RCC 7860 (cell line): ENCODE measurements at regions not wholly inside any gene's neighbourhood (a gene's known extent, or its start where the extent isn't known, plus 50 kb on each side); places are given as distances from the start of the nearest gene placed in this dataset.

Source experiments
- DNase-seq: peaks from one replicate; pipeline ENCODE4 v3.0.0-alpha.2; 2015; ENCODE audit warnings: low spot score
- FAIRE-seq: peaks from 2 replicates; lab custom pipeline; 2012; peaks lifted over from hg19 to GRCh38; lab: Jason Lieb, UNC

DNA sequence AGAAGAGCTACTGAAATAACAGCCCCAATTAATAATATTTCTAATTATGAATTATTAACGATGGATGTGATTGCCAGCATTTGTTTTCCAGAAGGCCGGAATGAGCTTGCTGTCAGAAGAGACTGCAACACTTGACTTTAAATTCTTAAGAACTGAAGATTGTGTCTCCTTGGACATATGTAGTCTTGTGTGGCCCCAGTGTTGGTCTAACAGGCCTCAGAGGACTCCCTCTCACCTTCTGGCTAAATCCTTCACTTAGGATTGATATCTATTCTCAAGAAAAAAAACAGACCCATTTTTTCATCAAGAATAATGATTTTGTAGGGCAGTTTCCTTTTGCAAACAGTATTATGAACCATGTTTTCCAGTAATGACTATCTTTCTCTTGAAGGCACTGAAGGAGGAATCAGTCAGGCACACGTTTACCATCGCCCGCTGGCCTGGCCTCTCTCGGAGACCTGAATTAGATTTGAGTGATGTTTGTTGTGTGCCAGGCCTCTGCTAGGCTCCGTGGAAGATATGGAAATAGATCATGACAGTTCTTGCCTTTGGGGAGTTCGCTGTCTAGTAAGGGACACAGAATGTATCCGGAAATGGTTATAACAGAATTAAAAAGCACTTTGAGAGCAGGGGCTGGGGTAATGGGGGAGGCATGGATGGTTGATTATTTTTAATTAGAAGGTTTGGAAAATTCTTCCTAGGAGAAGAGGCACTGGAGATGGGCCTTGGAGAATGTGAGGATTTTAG lies 258.0 kb downstream of the MYCN start:
- DNase-seq (no peak), FAIRE-seq (no peak)

DNA sequence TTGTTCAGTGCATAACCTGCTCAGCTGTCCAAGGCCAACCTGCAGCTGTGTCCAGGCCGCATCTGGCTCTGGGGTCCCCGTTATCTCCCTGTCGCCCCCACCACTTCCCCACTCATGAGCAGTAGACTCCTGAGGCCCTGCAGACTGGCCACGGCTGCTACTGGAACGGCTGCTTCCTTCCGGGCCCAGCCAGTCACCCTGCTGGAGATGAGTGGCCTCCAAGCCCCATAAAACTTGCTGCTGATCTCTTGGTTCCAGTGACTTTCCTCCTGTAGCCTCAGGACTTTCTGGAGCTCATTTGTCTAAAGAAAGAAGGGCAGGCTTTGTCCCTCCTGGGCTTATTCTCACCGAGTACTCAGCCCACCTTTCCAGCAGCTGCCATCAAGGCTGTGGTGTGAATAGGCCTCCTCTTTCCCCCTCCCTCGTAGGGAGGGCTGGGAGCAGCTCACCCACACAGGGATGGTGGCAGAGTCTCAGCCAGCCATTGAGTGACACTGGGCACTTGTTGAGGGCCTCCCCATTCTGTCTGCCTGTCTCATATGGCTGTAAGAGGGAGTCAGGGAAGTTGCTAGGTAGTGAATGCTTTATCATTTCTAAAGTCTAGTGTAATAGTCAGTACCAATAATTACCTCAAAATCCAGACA lies 257.3 kb downstream of the MYCN start:
- FAIRE-seq (no peak), DNase-seq (no peak)

DNA sequence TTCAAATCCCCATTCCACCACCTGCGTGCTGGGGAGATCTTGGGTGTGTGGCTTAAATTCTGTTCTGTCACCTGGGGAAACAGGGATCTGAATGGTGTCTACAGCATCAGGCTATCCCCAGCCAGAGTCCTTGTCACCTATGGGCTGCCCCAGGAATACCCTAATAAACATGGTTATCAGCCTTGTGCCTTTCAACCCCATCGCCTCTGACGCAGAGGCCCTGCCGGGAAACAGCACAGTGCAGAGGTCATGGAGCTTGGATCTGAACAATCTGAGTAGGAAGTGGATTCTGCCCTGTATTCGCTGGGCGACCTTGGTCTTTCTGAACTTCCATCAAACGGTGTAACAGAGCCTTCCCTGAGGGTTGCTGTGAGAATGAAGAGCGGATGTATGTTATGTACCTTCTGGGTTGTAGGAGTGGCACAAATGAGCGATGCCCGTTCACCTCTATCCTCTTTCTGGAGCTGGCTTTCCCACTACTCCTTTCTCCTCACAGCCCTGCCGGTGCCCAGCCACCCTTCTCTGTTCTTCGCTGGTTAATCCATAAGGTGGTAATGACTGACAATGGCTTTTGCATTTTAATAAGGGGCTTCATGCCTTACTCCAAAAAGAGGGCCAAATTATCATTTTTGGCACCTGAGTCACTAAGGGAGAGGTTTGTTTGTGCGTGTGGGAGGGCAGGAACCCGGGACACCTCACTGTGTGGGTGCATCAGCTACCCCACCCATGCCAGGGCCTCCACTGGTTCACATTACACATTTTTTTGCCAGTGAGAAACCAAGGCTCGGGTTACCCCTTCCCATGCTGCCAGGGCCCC lies 256.5 kb downstream of the MYCN start:
- DNase-seq (no peak), FAIRE-seq (no peak)

DNA sequence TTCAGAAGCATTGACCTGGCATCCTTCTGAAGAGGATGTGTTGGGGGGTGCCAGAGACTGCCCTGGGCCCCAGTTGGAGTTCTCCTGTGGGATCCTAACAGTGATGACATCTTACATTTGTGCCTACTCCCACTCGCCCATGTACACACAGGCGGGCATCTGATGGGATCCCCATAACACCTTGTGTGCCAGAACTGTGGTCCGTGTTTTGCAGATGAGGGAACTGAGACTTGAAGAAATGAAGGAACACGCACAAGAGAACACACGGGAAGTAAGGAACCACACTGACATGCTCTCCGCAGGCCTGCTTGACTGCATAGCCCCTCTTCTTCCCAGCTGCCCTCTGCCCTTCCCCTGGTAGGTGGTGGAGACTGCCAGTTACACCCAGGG lies 255.3 kb downstream of the MYCN start:
- no peak for FAIRE-seq
- DNase-seq: no peak

DNA sequence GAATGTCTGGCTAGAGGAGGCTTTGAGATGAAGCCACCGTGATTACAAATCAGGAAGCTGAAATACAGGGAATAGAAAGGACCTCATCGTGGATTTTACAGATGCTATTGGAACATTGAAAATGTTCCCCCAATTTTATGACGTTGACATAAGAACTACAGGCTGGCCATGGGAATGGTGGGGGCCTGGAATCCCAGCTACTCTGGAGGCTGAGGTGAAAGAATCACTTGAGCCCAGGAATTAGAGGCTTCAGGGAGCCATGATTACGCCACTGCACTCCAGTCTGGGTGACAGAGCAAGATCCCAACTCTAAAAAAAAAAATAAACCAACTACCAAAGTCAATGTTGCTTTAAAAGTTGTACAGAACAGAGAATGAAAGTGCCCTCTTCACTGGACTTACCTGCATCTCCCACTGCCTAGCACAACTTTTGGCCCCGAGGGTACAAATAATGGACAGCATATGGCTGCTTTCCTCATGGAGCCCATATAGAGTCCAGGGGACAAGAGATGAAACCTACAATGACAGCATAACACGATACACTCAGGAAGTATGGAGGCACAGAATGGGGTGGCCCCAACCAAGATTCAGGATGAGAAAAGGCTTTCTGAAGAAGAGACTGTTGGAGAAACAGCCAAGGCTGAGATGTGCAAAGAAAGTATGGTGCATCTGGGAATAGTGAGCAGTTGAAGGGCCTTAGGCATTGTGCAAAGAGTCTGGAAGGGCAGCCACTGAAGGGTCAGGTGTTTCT lies 254.8 kb downstream of the MYCN start:
- FAIRE-seq (no peak), DNase-seq (no peak)

DNA sequence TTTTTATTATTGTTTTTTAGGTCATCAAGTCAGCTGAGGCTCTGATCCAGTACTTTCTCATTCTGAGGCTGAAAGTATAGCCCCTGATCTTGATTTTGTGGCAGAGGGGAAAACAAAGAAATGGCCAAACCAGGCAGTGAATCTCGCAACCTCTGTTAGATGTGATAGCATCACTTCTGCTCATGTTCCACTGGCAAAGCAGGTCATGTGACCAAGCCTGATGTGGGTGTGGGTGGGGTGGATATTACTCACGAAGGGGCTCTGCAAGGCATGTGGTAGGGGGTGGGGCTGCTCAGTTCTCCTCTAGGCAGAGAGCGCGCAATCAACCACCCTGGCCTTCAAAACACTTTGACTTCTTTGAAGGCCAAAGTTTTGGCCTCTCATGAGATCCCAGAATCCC lies 254.2 kb downstream of the MYCN start:
- FAIRE-seq (no peak), DNase-seq (no peak)

GRCh38 chr2:16194096-16194390 lies 253.7 kb downstream of the MYCN start:
- DNase-seq (no peak), FAIRE-seq (no peak)

DNA sequence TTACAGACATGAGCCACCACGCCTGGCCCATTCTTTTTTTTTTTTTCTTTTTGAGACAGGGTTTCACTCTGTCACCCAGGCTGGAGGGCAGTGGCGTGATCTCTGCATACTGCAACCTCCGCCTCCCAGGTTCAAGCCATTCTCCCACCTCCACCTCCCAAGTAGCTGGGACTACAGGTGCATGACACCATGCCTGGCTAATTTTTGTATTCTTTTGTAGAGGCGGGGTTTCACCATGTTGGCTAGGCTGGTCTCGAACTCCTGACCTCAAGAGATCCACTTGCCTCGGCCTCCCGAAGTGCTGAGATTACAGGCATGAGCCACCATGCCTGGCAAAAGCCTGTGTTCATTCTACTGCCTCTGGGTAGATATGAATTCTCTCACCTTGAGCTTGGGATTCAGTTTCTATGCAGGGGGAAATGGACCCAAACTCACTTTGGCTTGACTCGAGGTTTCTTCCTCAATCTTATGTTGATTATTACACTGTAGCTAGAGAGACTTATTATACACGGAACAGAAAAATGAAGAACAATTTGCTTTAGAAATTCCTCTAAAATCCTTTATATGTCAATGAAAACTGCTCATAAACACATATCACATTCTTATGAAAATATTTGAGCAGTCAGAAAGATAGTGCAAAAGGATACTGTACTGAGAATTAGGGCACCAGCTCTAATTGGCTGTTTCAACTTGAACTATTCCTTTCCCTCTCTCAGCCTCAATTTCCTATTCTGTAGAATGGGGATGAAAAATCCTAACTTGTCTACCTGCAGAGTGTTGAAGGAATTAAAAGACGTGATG lies 252.3 kb downstream of the MYCN start:
- no peak for FAIRE-seq
- DNase-seq: no peak

GRCh38 chr2:16191431-16192200 lies 251.3 kb downstream of the MYCN start:
- no peak for FAIRE-seq
- no peak for DNase-seq

GRCh38 chr2:16190446-16191270 lies 250.3 kb downstream of the MYCN start:
- DNase-seq: no peak
- FAIRE-seq: no peak

GRCh38 chr2:16189836-16190160 lies 249.4 kb downstream of the MYCN start:
- no peak for DNase-seq
- no peak for FAIRE-seq

DNA sequence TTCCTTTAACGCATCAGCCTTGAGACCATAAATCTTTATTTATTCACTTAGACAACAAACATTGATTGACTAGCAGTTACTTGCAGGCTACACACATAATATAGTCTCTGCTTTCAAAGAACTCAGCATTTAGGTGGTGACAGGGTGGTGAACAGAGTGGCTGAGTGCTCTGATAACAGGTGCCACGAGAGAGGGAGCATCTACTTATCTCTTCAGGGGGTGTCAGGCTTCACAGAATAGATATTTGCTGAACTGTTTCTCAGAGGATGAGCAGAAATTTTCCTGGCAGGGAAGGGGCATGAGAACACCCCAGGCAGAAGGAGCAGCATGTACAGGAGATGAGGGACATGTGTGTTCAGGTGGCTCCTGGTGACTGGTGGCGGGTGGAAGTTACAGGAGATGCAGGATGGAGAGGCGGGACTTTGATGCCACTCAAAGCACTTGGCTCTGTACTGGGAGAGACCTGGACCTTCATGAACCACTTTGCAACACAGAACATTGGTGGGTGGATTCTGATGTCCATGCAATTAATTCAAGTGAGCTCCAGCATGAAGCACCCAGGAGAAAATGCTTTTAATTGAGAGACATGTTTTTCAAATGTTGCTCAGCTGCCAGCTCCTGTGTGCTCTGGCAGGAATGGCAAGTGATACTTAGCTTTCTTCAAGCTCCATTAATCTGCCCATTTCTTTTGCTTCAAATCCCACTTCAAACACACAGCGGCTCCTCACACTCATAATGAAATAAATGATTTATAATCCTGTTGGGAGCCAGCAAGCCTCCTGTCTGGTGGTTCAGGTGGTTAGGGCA lies 248.9 kb downstream of the MYCN start:
- DNase-seq: no peak
- FAIRE-seq: no peak

DNA sequence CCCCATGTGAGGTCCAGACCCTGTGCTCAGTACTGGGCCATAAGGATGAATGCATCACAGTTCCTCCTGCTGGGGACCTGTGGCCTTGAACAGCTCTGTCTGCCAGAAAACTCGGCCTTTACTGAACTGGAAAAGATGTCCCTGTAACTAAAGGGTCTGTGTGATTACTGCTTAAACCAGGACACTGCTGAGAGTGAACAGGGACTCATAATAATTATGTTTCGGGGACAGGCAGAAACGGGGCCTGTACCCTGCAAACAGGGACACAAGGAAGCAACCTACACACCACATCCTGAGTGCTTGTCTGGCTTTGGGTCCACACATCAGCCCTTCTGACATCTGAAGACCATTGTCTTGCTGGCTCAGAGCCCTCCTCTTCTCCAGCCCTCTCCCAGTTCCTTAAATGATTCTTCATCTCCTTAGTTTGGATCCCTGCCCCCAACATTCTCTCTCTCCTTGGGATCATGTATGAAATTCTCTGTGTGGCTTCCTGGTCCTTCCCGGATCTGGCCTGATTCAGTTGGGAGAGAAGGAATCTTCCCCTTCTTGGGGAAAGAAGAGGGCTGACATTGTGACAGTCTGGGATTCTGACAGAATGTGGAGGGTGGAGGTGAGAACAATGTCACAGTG lies 248.0 kb downstream of the MYCN start:
- no peak for FAIRE-seq
- DNase-seq: no peak

- FAIRE-seq (no peak), DNase-seq (no peak)
These were observed 247.1 kb downstream of the MYCN start for GRCh38 chr2:16187482-16187817.

DNA sequence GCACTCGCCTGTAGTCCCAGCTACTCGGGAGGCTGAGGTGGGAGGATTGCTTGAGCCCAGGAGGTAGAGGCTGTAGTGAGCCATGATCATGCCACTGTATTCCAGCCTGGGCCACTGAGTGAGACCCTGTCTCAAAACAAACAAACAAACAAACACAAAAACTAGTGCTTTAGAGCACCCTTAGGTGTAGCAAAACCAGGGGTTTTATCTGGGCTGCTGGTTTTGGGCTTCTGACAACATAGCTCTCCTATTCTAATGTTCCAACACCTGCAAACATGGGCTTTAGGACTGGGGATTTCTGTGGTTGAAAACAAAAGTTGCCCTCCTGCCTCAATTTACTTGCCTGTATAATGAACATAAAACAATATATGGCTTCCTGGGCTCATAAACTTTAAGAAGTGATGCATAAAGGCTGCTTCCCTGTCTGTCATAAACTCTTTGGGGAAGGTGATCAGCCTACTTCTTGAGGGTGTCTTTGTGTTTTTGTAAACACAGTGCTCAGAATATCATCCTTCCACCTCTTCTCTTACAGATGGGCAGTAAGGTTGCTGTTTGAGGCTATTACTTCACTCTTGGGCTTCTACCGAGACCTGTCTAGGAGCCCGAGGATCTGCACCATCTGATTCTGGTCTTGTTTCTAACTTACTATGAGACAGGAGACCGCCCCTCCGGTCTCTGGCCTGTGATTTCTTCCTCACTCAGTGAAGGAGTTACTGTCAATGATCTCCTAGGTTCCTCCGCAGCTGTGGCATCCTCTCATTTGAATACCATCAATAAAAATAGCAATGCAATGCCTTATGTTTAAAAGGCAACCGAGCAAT lies 246.5 kb downstream of the MYCN start:
- no peak for DNase-seq
- FAIRE-seq: no peak

GRCh38 chr2:16185801-16186272 lies 245.5 kb downstream of the MYCN start:
- no peak for FAIRE-seq
- no peak for DNase-seq
